HL-60 (cell line): ENCODE measurements at regions not wholly inside any gene's neighbourhood (a gene's known extent, or its start where the extent isn't known, plus 50 kb on each side); places are given as distances from the start of the nearest gene placed in this dataset.

Source experiments
- DNase-seq, 2 experiments: peaks; one replicate each; pipeline ENCODE4 v3.0.0-alpha.2; 2010 to 2020; ENCODE audit warnings: low read depth in 1 of 2, low spot score in 1 of 2
- H3K27ac ChIP-seq: fragments of 250-450 bp; sonication (Bioruptor Pico); replicated peaks from 2 replicates; pipeline ENCODE4 v1.5.1; 2020; ENCODE audit warnings: mild to moderate bottlenecking, moderate library complexity
- H3K27me3 ChIP-seq: fragments of 250-450 bp; sonication (Bioruptor Pico); 2 replicates; pipeline ENCODE4 v1.5.1; 2021; ENCODE audit warnings: mild to moderate bottlenecking, moderate library complexity; ENCODE audit not compliant: insufficient read depth, poor library complexity, severe bottlenecking
- H3K4me3 ChIP-seq: replicated peaks from 2 replicates; pipeline ENCODE4 v1.5.1; 2011; ENCODE audit warnings: mild to moderate bottlenecking, control low read depth, low read length; ENCODE audit not compliant: insufficient read depth
- GABPA ChIP-seq: IDR thresholded peaks from 2 replicates; pipeline ENCODE4 v1.6.1; 2012; ENCODE audit warnings: low read depth
- POLR2AphosphoS5 ChIP-seq: IDR thresholded peaks from 2 replicates; pipeline ENCODE4 v1.6.1; 2012; ENCODE audit warnings: low read depth
- SPI1 ChIP-seq: IDR thresholded peaks from 2 replicates; pipeline ENCODE4 v1.6.1; 2012; ENCODE audit warnings: low read depth, mild to moderate bottlenecking, borderline replicate concordance
- TF ChIP-seq, protein P1 (sequence below): IDR thresholded peaks from one replicate; pipeline ENCODE4 v1.5.1; 2011; ENCODE audit warnings: low read length, control low read depth, inconsistent platforms; ENCODE audit not compliant: insufficient read depth
- TF ChIP-seq, protein P2 (sequence below): IDR thresholded peaks from 2 replicates; pipeline ENCODE4 v1.6.1; 2012; ENCODE audit warnings: low read depth; ENCODE audit not compliant: insufficient replicate concordance

DNA sequence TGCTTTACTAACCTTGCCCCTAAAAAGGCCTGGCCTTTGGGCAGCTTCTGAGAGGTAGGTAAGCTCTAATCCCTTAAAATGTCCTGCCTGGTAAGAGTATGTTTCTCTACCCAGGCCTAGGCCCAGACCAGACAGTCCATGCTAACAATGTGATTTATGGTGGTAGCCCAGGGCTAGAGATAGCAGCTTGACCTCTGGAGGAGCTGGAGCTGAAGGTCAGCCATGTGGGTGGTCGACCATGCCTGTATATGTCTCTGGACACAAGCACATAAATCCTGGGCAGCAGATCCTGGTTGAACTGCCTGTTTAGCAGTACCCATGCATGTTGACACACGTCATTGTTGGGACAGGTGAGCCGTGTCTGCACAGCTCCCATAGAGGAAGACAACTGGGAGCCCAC is 62.1 kb upstream of the PHACTR1 start:
- DNase-seq = no peak
- Histone ChIP-seq H3K4me3 (no peak overlapping the region), H3K27me3 (no peaks in the 10 kb centered on the region), H3K27ac (no peak overlapping the region)
- TF ChIP-seq SPI1 (no peak), GABPA (no peak), POLR2AphosphoS5 (no peak)
- TF ChIP-seq, protein P1, sequence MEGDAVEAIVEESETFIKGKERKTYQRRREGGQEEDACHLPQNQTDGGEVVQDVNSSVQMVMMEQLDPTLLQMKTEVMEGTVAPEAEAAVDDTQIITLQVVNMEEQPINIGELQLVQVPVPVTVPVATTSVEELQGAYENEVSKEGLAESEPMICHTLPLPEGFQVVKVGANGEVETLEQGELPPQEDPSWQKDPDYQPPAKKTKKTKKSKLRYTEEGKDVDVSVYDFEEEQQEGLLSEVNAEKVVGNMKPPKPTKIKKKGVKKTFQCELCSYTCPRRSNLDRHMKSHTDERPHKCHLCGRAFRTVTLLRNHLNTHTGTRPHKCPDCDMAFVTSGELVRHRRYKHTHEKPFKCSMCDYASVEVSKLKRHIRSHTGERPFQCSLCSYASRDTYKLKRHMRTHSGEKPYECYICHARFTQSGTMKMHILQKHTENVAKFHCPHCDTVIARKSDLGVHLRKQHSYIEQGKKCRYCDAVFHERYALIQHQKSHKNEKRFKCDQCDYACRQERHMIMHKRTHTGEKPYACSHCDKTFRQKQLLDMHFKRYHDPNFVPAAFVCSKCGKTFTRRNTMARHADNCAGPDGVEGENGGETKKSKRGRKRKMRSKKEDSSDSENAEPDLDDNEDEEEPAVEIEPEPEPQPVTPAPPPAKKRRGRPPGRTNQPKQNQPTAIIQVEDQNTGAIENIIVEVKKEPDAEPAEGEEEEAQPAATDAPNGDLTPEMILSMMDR = no peak
- TF ChIP-seq, protein P2, sequence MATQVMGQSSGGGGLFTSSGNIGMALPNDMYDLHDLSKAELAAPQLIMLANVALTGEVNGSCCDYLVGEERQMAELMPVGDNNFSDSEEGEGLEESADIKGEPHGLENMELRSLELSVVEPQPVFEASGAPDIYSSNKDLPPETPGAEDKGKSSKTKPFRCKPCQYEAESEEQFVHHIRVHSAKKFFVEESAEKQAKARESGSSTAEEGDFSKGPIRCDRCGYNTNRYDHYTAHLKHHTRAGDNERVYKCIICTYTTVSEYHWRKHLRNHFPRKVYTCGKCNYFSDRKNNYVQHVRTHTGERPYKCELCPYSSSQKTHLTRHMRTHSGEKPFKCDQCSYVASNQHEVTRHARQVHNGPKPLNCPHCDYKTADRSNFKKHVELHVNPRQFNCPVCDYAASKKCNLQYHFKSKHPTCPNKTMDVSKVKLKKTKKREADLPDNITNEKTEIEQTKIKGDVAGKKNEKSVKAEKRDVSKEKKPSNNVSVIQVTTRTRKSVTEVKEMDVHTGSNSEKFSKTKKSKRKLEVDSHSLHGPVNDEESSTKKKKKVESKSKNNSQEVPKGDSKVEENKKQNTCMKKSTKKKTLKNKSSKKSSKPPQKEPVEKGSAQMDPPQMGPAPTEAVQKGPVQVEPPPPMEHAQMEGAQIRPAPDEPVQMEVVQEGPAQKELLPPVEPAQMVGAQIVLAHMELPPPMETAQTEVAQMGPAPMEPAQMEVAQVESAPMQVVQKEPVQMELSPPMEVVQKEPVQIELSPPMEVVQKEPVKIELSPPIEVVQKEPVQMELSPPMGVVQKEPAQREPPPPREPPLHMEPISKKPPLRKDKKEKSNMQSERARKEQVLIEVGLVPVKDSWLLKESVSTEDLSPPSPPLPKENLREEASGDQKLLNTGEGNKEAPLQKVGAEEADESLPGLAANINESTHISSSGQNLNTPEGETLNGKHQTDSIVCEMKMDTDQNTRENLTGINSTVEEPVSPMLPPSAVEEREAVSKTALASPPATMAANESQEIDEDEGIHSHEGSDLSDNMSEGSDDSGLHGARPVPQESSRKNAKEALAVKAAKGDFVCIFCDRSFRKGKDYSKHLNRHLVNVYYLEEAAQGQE = no peak

- Histone ChIP-seq H3K27ac (no peak overlapping the region), H3K4me3 (no peak overlapping the region), H3K27me3 (no peaks in the 10 kb centered on the region)
- TF ChIP-seq GABPA = no peak
- TF ChIP-seq SPI1 = no peak
- TF ChIP-seq, protein P1 = no peak
- no peak for TF ChIP-seq POLR2AphosphoS5
- TF ChIP-seq, protein P2 = no peak
- no peak for DNase-seq
Measured at GRCh38 chr6:12656906-12657305, 59.7 kb upstream of the PHACTR1 start.

DNA sequence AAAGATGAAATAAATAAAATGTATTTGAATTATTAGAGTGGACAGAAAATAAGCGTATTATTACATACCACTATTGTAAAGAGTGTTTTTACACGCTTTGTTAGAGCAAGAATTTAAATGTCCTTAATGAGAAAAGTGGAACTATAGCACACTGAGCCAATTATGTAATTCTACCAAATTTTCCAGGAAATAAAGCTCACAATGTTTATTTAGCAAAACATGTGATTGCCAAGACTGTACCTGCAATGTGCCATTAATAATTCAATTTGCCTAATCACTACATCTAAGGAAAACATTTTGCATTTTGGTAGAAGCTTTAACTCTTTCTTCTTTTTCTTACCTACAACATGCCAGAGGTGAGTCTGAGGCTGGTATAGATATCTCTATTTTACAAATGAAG is 58.7 kb upstream of the PHACTR1 start:
- no peaks in the 10 kb centered on the region for H3K27me3 ChIP-seq
- H3K4me3 ChIP-seq = no peak overlapping the region
- no peak overlapping the region for H3K27ac ChIP-seq
- DNase-seq = no peak
- TF ChIP-seq, protein P1 = no peak
- TF ChIP-seq POLR2AphosphoS5 (no peak), SPI1 (no peak), GABPA (no peak)
- TF ChIP-seq, protein P2 = no peak
